NT2/D1 (cell line): ENCODE measurements at regions not wholly inside any gene's neighbourhood (a gene's known extent, or its start where the extent isn't known, plus 50 kb on each side); places are given as distances from the start of the nearest gene placed in this dataset.

Experiments used
- SUZ12 ChIP-seq: IDR thresholded peaks from 2 replicates; pipeline ENCODE4 v1.6.1; 2011; ENCODE audit not compliant: insufficient read length, insufficient read depth; ENCODE audit errors: extremely low read depth
- YY1 ChIP-seq: IDR thresholded peaks from 2 replicates; pipeline ENCODE4 v1.6.1; 2011; ENCODE audit not compliant: insufficient read length, insufficient read depth
- ZNF274 ChIP-seq: IDR thresholded peaks from 2 replicates; pipeline ENCODE4 v1.6.1; 2011; ENCODE audit warnings: mild to moderate bottlenecking, low read depth, low read length

- no peak for TF ChIP-seq YY1
- no peak for TF ChIP-seq SUZ12
- no peak for TF ChIP-seq ZNF274
Observed at GRCh38 chr4:188780686-188781085, 641.4 kb downstream of the TRIML1 start.
